Lower leg skin (tissue), 3 donors: ENCODE measurements at regions not wholly inside any gene's neighbourhood (a gene's known extent, or its start where the extent isn't known, plus 50 kb on each side); places are given as distances from the start of the nearest gene placed in this dataset.

Experiments
- POLR2A ChIP-seq, 2 donors: fragments of 450-650 bp; IDR thresholded peaks; one replicate each; pipeline ENCODE4 v1.6.1; 2016 to 2017; ENCODE audit warnings: antibody characterized with exemption in 2 of 2, mild to moderate bottlenecking in 1 of 2, moderate library complexity in 1 of 2
- TF ChIP-seq, protein P1 (sequence below), 3 donors: fragments of 450-650 bp; IDR thresholded peaks; one replicate each; pipeline ENCODE4 v1.5.1; 2016; ENCODE audit warnings: antibody characterized with exemption in 3 of 3, mild to moderate bottlenecking in 3 of 3, moderate library complexity in 2 of 3

DNA sequence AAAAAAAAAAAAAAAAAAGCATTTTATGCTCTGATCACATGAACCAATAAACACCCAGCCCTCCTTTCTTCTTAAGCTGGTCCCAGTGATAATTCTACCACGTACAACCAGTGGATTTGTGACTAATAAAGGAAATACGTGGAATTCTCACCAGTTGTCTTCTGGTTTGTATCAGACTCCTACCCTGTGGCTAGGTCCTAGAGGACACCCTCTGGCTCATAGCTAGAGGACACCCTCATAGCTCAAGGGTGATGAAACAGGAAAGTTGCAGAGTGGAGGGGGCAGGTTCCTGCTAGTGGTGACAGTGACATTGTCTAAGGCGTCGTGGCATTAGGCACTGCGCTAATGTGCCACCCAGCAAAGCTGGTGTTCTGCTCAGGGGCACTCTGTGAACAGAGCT is 167.8 kb downstream of the BCL11A start:
- TF ChIP-seq, protein P1, sequence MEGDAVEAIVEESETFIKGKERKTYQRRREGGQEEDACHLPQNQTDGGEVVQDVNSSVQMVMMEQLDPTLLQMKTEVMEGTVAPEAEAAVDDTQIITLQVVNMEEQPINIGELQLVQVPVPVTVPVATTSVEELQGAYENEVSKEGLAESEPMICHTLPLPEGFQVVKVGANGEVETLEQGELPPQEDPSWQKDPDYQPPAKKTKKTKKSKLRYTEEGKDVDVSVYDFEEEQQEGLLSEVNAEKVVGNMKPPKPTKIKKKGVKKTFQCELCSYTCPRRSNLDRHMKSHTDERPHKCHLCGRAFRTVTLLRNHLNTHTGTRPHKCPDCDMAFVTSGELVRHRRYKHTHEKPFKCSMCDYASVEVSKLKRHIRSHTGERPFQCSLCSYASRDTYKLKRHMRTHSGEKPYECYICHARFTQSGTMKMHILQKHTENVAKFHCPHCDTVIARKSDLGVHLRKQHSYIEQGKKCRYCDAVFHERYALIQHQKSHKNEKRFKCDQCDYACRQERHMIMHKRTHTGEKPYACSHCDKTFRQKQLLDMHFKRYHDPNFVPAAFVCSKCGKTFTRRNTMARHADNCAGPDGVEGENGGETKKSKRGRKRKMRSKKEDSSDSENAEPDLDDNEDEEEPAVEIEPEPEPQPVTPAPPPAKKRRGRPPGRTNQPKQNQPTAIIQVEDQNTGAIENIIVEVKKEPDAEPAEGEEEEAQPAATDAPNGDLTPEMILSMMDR (IDR thresholded peaks at IDR 0.05), result no peak
- no peak for TF ChIP-seq POLR2A (IDR thresholded peaks at IDR 0.05)
